ENCODE measurements at regions not wholly inside any gene's neighbourhood (a gene's known extent, or its start where the extent isn't known, plus 50 kb on each side); places are given as distances from the start of the nearest gene placed in this dataset.

DNA sequence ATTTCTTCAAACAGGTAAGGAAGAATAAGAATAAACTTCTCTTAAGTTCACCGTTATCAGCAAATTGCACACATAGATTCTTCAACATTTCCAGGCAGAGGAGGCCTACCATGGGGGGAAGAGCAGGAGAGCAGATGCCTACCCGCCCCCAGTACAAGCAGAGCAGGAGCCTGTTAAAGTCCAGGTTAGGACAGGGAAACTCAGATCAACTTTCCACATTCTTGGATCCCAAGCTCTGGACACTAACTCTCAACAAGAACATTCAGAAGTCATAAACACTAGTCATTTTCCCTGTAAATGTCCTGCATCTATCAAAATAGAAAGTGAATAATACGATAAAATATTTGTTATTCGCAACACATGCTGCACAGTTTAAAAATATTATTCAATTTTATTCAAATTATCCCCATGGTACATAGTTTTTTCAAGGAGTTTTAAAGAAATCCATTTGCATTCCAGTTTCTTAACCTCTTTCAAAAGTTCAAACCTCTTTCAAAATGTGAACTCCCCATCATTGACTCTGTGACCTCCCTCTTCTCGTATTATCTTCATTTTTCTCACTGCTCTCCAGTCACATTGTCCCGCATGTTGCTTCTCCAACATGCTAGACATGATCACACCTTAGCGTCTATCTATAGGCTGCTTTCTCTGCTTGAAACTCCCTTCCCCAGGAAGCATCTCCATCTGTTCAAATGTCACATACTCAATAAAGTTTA is 185.2 kb upstream of the NEIL3 start:
- TF ChIP-seq, protein P1, sequence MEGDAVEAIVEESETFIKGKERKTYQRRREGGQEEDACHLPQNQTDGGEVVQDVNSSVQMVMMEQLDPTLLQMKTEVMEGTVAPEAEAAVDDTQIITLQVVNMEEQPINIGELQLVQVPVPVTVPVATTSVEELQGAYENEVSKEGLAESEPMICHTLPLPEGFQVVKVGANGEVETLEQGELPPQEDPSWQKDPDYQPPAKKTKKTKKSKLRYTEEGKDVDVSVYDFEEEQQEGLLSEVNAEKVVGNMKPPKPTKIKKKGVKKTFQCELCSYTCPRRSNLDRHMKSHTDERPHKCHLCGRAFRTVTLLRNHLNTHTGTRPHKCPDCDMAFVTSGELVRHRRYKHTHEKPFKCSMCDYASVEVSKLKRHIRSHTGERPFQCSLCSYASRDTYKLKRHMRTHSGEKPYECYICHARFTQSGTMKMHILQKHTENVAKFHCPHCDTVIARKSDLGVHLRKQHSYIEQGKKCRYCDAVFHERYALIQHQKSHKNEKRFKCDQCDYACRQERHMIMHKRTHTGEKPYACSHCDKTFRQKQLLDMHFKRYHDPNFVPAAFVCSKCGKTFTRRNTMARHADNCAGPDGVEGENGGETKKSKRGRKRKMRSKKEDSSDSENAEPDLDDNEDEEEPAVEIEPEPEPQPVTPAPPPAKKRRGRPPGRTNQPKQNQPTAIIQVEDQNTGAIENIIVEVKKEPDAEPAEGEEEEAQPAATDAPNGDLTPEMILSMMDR (IDR thresholded peaks at IDR 0.05; ENCODE audit: low read depth, low read length): no peak
- TF ChIP-seq POLR2A (IDR thresholded peaks at IDR 0.05; ENCODE audit: extremely low read depth, insufficient read length) (no peak), MYC (IDR thresholded peaks at IDR 0.05; ENCODE audit: low read depth, low read length) (no peak)

All from NB4 (cell line).